ENCODE measurements at regions not wholly inside any gene's neighbourhood (a gene's known extent, or its start where the extent isn't known, plus 50 kb on each side); places are given as distances from the start of the nearest gene placed in this dataset.
"Not testable (repeated sequence)": the region's sequence is repeated elsewhere in the genome, so short reads cannot be mapped to it uniquely, and the experiment has no call there.

DNA sequence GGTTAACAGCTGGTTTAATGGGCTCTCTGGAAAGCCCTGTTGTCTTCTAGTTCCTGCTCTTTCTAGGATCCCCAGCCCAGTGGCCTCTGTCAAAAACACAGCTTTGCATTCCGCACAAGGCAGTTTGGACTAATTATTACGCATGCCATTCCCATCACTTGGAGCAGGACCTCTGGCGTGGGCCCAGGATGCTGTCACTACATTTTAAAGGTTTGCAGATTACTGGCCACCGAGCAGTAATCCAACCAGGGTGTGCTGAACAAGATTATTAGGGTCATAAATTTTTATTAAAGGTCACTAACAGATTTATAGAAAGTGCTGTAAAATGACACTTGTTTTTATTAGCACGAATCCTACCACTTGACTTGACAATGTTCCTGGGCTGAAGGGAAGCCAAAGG, 143.6 kb upstream of the SLC6A11 start:
- Mint-ChIP-seq H3K4me3 (no peak overlapping the region), H3K27me3 (ENCODE audit: low read depth in 3 of 3) (peaks cover 0 to 2% (median 2%) of the 10 kb centered on the region in 3 donors), H3K9me3 (peaks cover 0 to 2% (median 0%) of the 10 kb centered on the region in 6 donors), H3K36me3 (no peaks in the 10 kb centered on the region), H3K4me1 (no peaks in the 10 kb centered on the region), H3K27ac (no peak overlapping the region)
- no peak for DNase-seq

DNA sequence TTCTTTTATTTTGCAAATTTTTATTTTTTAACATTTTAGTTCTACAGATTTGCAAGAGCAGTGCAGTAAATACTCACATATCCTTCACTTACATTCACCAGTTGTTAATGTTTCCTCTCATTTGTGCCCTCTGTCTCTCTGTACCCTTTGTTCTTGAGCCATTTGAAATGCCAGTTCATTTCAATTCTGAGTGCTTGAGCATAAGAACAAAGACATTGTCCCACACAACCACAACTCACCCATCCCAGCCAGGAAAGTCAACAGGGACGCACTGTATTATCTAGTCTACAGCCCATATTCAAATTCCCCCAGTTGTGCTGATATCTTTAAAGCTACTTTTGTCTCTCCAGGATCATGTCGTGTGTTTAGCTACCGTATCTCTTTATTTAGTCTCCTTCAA, 141.4 kb upstream of the SLC6A11 start:
- H3K27me3 Mint-ChIP-seq (ENCODE audit: low read depth in 3 of 3) = peaks cover 0 to 2% (median 2%) of the 10 kb centered on the region in 3 donors

DNA sequence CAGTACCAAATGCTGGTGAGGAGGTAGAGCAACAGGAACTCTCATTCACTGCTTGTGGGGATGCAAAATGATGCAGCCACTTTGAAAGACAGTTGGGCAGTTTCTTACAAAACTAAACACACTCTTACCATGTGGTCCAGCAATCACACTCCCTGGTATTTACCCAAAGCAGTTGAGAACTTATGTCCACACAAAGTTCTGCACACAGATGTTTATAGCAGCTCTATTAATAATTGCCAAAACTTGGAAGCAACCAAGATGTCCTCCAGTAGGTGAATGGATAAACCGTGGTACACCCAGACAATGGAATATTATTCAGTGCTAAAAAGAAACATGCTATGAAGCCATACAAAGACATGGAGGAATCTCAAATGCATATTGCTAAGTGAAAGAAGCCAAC, 139.1 kb upstream of the SLC6A11 start:
- no peak overlapping the region for H3K27ac Mint-ChIP-seq
- H3K4me1 Mint-ChIP-seq = no peaks in the 10 kb centered on the region
- H3K9me3 Mint-ChIP-seq = peaks cover 0 to 2% (median 0%) of the 10 kb centered on the region in 6 donors
- no peak overlapping the region for H3K4me3 Mint-ChIP-seq
- no peak for DNase-seq
- peaks cover 0 to 5% (median 3%) of the 10 kb centered on the region in 3 donors for H3K27me3 Mint-ChIP-seq (ENCODE audit: low read depth in 3 of 3)
- no peaks in the 10 kb centered on the region for H3K36me3 Mint-ChIP-seq

More for the DNA sequence above, 141.4 kb upstream of the SLC6A11 start:
- H3K27ac Mint-ChIP-seq = no peak overlapping the region
- no peaks in the 10 kb centered on the region for H3K36me3 Mint-ChIP-seq
- DNase-seq = no peak
- no peaks in the 10 kb centered on the region for H3K4me1 Mint-ChIP-seq
- peaks cover 0 to 2% (median 0%) of the 10 kb centered on the region in 6 donors for H3K9me3 Mint-ChIP-seq
- no peak overlapping the region for H3K4me3 Mint-ChIP-seq

DNA sequence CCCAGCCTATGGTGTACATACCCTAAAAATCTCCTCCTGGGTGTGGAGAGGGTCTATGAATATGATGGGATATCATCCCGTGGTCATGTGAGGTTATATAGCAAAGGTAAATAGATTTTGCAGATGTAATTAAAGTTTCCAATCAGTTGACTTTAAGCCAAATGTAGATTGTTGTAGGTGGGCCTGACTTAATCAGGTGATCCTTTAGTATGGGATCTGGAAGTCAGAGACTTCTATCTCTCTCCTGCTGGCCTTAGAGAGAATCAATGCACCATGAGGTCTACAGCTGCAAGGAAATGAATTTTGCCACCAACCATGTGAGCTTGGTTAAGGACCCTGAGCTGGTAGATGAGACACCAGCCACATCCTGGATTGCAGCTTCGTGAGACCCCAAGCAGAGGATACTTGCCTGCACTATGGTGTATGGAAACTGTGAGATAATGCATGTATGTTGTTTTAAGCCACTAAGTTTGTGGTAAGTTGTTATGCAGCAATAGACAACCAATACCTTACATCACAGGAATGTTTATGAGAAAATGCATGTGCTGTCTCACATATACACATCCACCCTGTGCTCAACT, 137.1 kb upstream of the SLC6A11 start:
- H3K27me3 Mint-ChIP-seq (ENCODE audit: low read depth in 3 of 3) = peaks cover 0 to 7% (median 5%) of the 10 kb centered on the region in 3 donors
- H3K36me3 Mint-ChIP-seq = no peaks in the 10 kb centered on the region
- no peaks in the 10 kb centered on the region for H3K4me1 Mint-ChIP-seq
- no peak overlapping the region for H3K4me3 Mint-ChIP-seq
- H3K27ac Mint-ChIP-seq = no peak overlapping the region
- DNase-seq = no peak
- peaks cover 0 to 2% (median 0%) of the 10 kb centered on the region in 6 donors for H3K9me3 Mint-ChIP-seq

DNA sequence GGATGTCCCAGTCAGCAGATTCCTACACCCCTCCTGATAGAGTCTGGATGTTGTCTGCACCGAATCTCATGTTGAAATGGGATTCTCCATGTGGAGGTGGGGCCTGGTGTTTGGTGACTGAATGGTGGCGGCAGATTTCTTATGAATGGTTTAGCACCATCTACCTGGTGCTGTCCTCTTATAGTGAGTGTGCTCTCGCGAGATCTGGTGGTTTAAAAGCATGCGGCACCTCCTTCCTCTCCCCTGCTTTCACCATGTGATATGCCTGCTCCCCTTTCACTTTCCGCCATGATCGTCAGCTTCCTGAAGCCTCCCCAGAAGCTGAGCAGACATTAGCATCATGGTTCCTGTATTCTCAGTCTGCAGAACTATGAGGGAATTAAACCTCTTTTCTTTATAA, 135.2 kb upstream of the SLC6A11 start:
- Mint-ChIP-seq H3K4me1 (no peaks in the 10 kb centered on the region), H3K27ac (no peak overlapping the region), H3K4me3 (no peak overlapping the region), H3K9me3 (peaks cover 0 to 2% (median 0%) of the 10 kb centered on the region in 6 donors), H3K36me3 (no peaks in the 10 kb centered on the region), H3K27me3 (ENCODE audit: low read depth in 3 of 3) (peaks cover 0 to 7% (median 3%) of the 10 kb centered on the region in 3 donors)
- no peak for DNase-seq

DNA sequence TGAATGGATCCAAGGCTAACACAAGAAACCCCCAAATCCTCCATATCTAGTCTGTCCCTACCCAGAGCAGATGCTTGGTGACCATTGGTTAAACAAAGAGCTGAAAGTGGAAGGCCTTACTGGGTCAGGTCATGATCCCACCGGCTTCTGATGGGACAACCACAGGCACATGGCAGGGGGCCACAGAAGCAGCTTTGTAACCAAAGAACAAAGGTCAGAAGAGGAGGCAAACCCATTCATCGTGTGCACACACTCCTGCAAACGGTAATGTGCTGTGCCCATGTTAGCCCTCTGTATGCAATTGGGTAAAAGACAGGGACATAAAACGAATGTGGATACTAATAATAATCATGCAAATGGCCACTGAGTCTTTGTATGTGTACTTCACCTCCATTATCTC, 133.3 kb upstream of the SLC6A11 start:
- no peak for DNase-seq
- H3K27ac Mint-ChIP-seq = no peak overlapping the region
- H3K27me3 Mint-ChIP-seq (ENCODE audit: low read depth in 3 of 3) = peaks cover 0 to 7% (median 4%) of the 10 kb centered on the region in 3 donors
- no peaks in the 10 kb centered on the region for H3K4me1 Mint-ChIP-seq
- no peaks in the 10 kb centered on the region for H3K36me3 Mint-ChIP-seq
- H3K9me3 Mint-ChIP-seq = no peaks in the 10 kb centered on the region
- no peak overlapping the region for H3K4me3 Mint-ChIP-seq

DNA sequence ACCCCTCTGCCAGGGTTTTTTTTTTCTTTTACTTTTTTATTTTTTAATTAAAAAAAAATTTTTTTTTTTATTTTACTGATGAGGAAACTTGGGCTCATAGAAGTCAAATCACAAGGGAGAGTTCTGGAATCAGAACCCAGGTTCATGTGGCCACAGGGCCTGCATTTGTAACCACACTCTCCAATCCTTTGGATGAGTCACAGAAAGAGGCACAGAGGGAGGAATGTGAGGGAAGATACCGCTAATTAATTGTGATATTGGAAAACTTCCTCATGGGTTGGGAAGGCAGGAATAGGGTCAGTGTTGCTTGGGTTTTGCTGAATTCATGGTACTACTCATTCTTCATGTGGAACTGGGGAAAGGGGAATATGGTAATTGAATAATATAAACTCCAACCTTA, 132.9 kb upstream of the SLC6A11 start:
- Mint-ChIP-seq H3K4me3 (no peak overlapping the region), H3K36me3 (no peaks in the 10 kb centered on the region), H3K9me3 (no peaks in the 10 kb centered on the region), H3K27ac (no peak overlapping the region), H3K27me3 (ENCODE audit: low read depth in 3 of 3) (peaks cover 0 to 7% (median 4%) of the 10 kb centered on the region in 3 donors), H3K4me1 (no peaks in the 10 kb centered on the region)
- no peak for DNase-seq

DNA sequence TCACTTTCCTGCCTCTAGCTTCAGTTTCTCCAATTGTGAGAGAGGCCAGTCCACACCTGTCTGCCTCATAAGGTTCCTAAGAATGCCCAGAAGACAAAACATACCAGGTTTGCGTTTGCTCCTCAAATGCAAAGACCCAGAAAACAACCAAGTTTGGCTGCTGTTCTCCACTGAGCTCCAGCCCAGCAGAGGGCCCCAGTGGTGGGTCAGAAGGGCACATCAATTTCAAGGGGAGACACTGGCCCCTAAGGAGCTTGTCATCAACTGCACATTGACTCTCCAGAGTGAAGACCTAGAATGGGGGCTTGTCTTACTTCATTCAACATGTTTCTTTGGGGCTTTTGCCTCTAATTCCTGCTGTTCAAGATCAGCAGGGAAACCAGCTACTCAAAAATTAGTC, 127.9 kb upstream of the SLC6A11 start:
- Mint-ChIP-seq H3K27ac (no peak overlapping the region), H3K36me3 (no peaks in the 10 kb centered on the region), H3K27me3 (ENCODE audit: low read depth in 3 of 3) (peaks cover 0 to 1% (median 0%) of the 10 kb centered on the region in 3 donors), H3K4me1 (no peaks in the 10 kb centered on the region), H3K4me3 (no peak overlapping the region), H3K9me3 (no peaks in the 10 kb centered on the region)
- no peak for DNase-seq

DNA sequence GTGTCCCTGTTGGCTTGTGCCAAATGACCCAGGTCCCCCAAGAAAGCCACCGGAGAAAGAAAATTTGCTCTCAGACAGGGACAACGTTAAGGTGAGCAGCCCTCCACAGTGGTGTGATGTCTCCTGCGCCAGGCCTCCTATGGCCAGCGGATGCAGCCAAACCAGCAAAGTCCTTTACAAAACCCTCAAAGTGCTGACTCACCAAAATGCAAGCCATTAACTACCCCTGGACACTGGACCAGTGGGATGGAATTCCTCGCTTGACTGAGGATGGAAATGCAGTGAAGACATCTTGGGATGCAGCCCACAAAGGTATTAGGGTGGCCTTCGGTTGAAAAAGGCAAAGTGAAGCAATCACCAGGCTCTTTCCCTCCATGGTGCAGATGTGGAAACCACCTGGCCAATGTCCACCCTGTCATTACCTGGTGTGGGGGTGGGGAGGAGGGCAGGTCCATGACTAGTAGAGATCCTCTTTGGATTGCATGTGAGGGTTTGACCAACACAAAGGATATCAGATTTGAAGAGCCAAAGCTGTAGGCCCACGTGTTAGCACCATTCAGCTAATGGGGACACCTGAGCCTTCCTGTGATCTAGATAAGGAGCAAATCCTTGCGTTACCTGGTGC, 127.4 kb upstream of the SLC6A11 start:
- Mint-ChIP-seq H3K27ac (no peak overlapping the region), H3K9me3 (no peaks in the 10 kb centered on the region), H3K4me1 (no peaks in the 10 kb centered on the region), H3K36me3 (no peaks in the 10 kb centered on the region), H3K27me3 (ENCODE audit: low read depth in 3 of 3) (peaks cover 0 to 1% (median 0%) of the 10 kb centered on the region in 3 donors), H3K4me3 (no peak overlapping the region)
- DNase-seq = no peak

DNA sequence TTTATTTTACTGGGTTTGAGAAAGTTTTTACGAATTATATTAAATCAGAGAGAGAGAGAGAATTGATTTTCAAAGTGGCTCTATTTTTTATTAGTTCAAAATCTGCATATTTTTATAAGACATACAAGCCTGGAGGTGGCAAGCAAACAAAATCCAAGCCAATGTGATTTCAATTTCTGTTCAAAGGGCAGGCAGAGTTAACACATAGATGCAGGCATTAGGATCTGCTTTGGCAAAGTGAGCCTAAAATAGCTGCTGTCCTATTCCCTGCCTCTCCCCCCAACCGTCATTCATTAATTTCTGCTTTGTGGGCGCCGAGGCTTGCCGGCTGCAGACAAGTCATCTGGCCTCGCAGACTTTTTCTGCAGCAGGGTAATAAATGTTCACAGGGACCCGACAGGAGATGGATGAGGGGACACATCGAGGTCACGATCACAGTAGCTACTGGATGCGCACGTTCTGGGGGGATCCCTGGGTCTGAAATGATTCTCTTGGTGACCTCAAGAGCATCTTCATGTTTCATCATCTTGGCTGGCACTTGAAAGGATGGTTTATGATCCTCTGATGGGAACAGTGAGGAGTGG, 123.9 kb upstream of the SLC6A11 start:
- H3K36me3 Mint-ChIP-seq = no peaks in the 10 kb centered on the region
- H3K4me1 Mint-ChIP-seq = no peaks in the 10 kb centered on the region
- H3K9me3 Mint-ChIP-seq = no peaks in the 10 kb centered on the region
- no peak for DNase-seq
- H3K27ac Mint-ChIP-seq = no peak overlapping the region
- H3K4me3 Mint-ChIP-seq = no peak overlapping the region
- H3K27me3 Mint-ChIP-seq (ENCODE audit: low read depth in 3 of 3) = peaks cover under 1 to 4% (median 3%) of the 10 kb centered on the region in 3 donors

DNA sequence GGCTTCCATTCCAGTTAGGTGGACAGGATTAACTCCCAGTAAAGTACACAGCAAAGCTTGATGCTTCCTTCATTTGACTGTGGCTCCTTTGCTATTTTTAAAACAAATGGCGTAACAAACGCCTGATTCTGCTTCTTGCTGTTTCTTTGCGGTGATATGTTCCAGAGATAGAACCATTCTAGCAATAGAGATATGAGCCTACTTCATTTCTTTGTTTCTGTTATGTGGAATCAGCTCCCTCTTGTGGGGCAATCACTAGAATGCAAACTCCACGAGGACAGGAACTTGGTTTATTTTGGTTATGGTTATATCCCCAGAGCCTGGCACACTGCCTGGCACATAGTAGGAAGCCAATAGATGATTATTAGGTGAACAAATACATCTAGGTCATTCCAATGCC, 122.6 kb upstream of the SLC6A11 start:
- H3K36me3 Mint-ChIP-seq = no peaks in the 10 kb centered on the region
- no peak overlapping the region for H3K27ac Mint-ChIP-seq
- no peak overlapping the region for H3K4me3 Mint-ChIP-seq
- no peaks in the 10 kb centered on the region for H3K9me3 Mint-ChIP-seq
- peaks cover 2 to 5% (median 4%) of the 10 kb centered on the region in 3 donors for H3K27me3 Mint-ChIP-seq (ENCODE audit: low read depth in 3 of 3)
- no peak for DNase-seq
- H3K4me1 Mint-ChIP-seq = no peaks in the 10 kb centered on the region

DNA sequence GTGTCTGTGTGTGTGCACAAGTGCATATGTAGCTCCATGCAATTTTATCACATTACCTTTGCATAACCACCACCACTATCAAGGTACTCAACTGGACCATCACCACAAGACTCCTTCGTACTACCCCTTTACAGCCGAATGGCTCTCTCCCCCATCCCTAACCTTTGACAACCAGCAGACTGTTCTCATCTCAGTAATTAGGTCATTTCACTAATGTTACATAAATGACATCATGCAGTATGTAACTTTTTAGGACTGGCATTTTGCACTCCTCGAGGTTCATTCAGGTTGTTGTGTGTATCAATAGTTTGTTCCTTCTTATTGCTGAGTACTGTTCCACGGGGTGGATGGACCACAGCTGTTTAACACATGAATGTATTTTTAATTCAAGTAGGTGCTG, 121.8 kb upstream of the SLC6A11 start:
- H3K27me3 Mint-ChIP-seq (ENCODE audit: low read depth in 3 of 3) = peaks cover 2 to 5% (median 4%) of the 10 kb centered on the region in 3 donors

DNA sequence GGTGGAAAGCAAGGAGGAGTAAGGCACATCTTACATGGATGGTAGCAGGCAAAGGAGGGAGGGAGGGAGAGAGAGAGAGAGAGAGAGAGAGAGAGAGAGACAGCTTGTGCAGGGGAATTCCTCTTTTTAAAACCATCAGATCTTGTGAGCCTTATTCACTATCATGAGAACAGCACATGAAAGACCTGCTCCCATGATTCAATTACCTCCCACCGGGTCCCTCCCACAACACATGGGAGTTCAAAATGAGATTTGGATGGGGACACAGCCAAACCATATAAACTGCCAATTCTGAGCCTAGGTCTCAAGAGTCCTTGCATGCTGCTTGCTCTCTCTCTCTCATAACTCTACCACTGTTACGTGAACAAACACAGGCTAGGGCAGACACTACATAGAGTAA, 120.8 kb upstream of the SLC6A11 start:
- not testable (repeated sequence) for H3K27me3 Mint-ChIP-seq (ENCODE audit: low read depth in 3 of 3); H3K36me3 Mint-ChIP-seq; H3K27ac Mint-ChIP-seq; H3K4me3 Mint-ChIP-seq; DNase-seq; H3K9me3 Mint-ChIP-seq; H3K4me1 Mint-ChIP-seq

More for the DNA sequence above, 121.8 kb upstream of the SLC6A11 start:
- Mint-ChIP-seq H3K36me3 (no peaks in the 10 kb centered on the region), H3K4me3 (no peak overlapping the region), H3K4me1 (no peaks in the 10 kb centered on the region), H3K27ac (no peak overlapping the region), H3K9me3 (no peaks in the 10 kb centered on the region)
- DNase-seq = no peak

DNA sequence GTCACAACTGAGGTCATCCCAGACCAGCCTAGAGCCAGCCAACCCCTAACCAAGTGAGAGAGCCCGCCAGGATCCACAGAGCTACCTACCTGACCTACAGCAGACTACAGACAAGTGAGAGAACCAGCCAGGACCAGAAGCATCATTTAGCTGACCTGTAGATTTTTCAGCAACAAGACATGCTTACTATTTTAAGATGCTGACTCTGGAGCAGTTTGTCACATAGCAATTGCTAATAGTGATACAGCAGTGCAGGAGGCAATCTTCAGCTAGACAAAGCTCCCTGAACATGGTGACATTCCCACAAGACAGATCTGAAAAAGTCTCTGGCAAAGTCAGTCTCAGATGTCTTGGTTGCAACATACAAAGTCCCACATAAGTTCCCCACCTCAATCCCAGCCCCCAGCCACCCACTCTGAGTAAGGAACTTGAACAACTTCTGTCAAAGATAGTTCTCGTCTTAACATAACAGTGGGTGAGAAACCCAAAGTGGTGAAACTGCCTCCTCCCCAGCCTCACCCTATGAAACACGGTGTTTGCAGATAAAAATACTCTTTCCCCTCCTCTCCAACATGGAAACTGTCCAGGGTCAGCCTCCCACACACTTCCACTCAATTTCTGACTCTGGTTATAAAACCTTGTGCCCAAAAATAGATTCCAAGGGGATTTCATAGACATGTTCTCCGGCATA, 120.3 kb upstream of the SLC6A11 start:
- peaks cover 2 to 5% (median 4%) of the 10 kb centered on the region in 3 donors for H3K27me3 Mint-ChIP-seq (ENCODE audit: low read depth in 3 of 3)
- H3K27ac Mint-ChIP-seq = no peak overlapping the region
- no peak for DNase-seq
- no peaks in the 10 kb centered on the region for H3K36me3 Mint-ChIP-seq
- H3K4me1 Mint-ChIP-seq = no peaks in the 10 kb centered on the region
- no peak overlapping the region for H3K4me3 Mint-ChIP-seq
- H3K9me3 Mint-ChIP-seq = no peaks in the 10 kb centered on the region
